ENCODE measurements at regions not wholly inside any gene's neighbourhood (a gene's known extent, or its start where the extent isn't known, plus 50 kb on each side); places are given as distances from the start of the nearest gene placed in this dataset.
"Not testable (repeated sequence)": the region's sequence is repeated elsewhere in the genome, so short reads cannot be mapped to it uniquely, and the experiment has no call there.

- no peak for DNase-seq
These were observed 405.5 kb downstream of the RAP2B start for GRCh38 chr3:153567556-153567955.

DNA sequence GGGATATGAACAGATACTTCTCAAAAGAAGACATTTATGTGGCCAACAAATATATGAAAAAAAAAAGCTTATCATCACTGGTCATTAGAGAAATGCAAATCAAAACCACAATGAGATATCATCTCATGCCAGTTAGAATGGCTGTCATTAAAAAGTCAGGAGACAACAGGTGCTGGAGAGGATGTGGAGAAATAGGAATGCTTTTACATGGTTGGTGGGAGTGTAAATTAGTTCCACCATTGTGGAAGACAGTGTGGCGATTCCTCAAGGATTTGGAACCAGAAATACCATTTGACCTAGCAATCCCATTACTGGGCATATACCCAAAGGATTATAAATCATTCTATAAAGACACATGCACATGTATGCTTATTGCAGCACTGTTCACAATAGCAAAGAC, 408.5 kb downstream of the RAP2B start:
- not testable (repeated sequence) for DNase-seq

- no peak for DNase-seq
These were observed 410.1 kb downstream of the RAP2B start for GRCh38 chr3:153572165-153572564.

- DNase-seq = no peak
These were observed 410.6 kb downstream of the RAP2B start for GRCh38 chr3:153572654-153573053.

DNA sequence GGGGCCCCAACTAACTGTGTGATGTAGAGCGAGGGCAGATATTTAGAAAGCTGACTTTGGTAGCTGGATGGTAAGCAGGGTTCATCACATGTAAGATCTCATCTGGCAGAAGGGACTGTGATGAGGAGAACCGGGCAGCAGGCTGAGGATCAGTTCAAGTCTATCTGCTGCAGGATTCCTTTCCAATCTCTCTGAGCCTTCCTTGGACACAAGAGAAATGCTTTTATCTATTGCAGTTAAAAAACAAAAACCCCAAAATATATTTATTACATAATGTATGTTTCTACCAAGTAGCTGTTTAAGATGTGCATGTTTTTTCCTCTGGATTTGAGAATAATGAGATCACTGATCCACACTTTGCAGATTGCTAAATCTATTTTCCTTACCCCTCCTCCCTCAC, 411.5 kb downstream of the RAP2B start:
- no peak for DNase-seq

DNA sequence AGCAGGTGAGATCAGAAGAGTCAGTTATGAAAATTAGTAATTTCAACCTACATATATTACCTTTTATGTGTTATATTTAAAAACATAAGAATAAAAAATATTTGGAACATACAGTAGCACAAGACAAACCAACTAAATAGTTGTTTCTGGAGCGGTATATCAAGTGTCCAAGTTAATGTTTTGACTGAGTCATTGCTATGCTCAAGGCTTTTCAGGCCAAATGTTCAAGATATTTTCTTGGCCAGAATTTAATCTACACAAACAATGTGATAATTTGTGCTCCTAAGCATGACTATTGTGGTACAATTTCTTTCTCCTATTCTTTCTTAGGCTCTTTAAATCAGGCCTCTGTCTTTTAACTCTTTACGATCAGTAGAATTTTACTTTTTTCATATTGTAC, 412.4 kb downstream of the RAP2B start:
- DNase-seq = no peak

DNA sequence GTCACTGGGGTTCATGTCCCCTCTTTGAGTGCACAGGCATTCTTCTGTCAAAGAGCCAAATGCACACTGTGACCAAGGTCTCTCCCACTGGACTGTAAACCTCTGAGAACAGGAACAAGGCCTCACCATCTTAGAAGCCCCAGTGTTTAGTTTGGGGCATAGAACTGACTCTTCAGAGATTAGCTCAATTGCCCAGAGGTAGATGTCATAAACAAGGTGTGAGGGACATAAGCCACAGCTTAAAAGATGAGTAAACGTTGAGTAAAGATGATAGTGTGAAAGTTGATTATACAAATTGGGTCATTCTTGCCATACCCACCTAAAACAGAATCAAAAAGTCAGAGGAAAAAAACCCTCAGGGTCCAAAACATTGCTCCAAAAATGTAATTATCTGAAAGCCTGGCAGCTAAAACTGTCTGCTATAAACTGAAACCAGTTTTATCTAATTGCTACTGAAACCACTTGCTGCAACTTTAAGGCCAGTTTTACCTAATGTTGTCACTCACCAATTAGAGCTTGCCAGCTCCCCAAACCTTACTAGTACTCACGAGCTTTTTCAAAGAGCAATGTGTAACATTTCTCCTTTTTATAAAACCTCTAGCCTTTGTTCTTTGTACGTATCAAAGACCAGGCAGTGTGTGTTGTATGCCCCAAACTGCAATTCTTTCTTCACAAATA, 415.2 kb downstream of the RAP2B start:
- DNase-seq = no peak

DNA sequence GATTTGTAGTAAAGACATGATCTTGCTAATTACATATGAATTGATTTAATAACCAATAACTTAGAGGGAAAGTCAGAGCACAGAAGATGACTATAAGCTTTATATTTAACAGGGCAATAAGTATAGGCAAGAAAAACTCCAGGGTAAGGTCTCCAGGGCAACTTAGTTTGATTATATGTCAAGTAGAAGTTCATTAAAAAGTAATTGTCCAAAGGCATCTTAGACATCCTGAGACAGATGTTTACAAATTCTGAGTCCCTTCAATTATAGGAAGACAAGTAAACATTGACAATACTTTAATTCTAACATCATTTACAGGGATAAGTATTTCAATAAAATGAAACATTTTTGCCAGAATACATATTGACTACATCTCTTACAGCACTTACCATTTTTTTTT, 416.0 kb downstream of the RAP2B start:
- no peak for DNase-seq

DNA sequence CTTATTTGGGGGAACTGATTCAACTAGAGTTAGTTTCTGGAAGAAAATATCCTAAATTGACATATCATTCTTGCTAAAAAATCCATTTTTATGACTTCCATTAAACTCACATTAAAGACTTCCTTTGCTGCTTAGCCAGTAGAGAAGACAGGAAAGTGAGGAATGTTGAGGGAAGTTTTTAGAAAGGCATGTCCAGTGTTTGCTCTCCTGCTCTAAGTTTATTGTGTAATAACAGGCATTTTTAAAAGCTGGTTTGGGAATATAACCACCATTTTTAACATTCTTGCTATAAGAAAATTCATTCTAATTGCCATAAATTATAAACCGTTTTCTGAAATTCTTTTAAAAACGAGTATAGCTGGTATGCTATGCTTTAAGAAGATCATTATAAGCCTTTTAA, 428.0 kb downstream of the RAP2B start:
- DNase-seq = no peak

DNA sequence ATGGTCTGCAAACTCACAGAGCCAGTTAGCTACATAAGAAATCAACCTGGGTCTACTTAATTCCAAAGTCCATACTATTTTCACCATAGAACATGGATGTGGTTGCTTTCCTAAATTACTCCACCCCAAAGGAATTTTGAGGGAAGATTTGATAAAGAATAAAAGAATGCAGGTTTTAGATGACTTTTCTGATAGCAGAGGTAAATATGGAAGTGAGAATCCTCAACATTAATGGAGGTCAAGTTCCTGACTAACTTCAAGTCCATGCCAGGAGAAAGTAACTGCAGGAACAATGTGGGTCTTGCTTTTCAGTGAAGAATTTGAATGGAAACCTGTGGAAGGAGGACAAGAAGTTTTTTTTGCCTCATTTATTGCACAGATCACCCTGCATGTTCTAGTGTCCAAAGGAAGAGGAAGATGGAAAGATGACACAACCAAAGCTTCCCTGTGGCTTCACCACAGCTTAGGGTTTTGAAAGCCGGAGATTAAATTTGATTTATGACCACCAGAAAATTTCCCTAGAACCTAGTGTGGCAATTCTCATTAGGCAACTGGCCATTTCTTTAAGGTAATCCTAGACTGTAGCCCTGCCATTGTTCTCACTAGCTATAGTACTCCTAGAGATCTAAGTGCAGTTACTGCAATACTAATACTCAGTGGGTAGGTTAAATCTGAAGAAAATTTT, 429.7 kb downstream of the RAP2B start:
- DNase-seq = no peak

DNA sequence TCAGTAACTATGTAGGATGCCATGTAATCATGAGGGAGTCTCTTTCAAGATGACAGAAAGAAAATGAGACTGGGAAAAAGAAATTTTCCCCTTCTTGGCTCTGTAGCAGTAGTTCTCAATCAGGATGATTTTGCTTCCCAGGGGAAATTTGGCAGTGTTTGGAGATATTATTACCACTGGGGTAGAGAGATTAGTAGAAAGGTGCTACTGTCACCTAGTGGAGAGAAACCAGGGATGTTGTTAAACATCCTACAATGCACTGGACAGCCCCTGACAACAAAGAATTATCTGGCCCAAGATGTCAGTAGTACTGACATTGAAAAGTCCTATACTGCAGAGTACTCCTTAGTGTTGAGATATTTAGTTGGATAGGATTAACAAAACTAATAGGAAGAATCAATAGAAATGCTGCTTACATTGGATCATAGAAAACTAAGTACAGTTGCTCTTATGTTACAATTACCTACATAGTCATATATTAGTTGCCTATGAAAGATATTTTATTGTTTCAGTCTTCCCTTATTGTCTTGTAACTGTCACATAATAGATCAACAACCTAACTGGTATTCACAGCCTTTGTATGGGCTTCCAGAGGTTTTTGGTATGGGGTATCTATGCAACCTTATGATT, 433.3 kb downstream of the RAP2B start:
- peak; percentile 22 for DNase-seq

- DNase-seq = no peak
These were observed 434.4 kb downstream of the RAP2B start for GRCh38 chr3:153596401-153596800.

- DNase-seq = no peak
These were observed 437.7 kb downstream of the RAP2B start for GRCh38 chr3:153599685-153600084.

GRCh38 chr3:153600896-153601295, 438.9 kb downstream of the RAP2B start:
- no peak for DNase-seq

DNA sequence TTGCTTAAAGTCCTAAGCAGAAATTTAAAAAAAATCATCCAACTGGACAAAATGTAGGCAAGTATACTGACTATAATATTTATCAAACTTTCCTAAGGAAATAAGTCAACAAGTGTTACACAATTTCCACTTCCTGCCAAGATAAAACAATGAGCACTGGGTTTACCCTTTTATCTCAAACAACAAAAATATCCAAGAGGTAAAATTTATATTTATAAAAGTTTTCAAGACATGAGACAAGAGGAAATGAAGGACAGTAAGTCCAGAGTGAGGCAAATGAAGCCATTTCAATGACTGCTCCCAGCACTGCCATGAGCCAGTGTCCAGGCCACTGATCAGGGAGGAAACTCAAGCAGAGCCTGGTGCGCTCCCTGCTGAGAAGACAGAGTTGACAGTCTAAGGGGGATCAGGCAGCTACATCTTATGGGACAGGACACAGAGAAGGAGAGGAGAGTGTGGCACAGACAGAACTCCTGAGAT, 439.4 kb downstream of the RAP2B start:
- DNase-seq = no peak

- DNase-seq = no peak
These were observed 440.8 kb downstream of the RAP2B start for GRCh38 chr3:153602801-153603200.

DNA sequence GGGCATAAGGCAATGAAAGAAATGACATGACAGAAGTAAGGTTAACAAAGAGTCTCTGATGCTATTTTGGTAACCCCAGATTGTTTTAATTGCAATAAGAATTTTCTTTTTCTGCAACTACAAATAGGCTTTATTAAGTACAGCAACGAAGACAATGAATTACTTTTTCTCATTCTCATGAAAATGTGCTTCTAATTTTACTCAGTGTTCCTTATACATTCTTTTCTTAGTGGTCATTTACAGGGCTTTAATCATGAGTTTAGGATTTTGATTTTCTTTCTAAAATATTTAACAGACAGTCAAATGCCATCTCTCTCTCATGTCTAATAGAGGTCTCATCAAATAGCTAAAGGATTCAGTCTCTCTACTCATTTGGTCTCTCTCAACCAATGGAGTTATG, 452.1 kb downstream of the RAP2B start:
- DNase-seq = no peak

DNA sequence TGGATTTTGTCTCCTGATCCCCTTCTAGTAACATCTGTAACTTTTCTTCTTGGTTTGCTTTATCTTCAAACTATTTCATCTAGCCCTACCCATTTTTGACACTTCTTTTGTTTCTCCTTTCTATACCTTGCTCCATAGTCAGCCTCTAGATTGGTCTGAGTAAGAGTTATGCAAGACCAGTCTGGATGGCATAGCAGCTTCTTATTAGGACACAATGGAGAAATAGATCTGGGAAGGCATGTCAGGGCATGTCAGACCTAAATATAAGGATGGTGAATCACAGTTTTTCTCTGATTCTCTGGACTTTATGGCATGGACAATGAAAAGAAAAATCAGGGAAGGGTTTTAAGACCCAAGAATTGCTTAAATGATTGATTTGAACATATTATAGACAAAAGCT, 452.5 kb downstream of the RAP2B start:
- no peak for DNase-seq

GRCh38 chr3:153615863-153616262, 453.8 kb downstream of the RAP2B start:
- DNase-seq = no peak

DNA sequence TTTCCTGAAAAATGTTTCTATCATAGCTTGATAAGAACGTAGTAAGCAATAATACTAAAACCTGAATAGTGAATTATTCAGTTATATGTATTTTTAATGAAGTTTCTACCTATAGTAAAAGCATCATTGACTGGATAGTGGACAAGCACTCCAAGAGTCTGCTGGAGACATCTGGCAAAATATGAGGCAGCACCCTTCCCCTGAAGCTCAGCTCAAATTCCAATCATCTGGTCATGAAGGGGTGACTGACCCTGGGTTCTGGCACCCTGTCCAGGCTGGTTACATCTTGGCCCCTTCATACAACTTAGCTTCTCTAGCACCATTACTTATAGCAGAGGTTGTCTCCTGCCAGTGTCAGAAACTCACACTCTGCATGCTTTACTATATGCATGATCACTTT, 455.4 kb downstream of the RAP2B start:
- DNase-seq = no peak

DNA sequence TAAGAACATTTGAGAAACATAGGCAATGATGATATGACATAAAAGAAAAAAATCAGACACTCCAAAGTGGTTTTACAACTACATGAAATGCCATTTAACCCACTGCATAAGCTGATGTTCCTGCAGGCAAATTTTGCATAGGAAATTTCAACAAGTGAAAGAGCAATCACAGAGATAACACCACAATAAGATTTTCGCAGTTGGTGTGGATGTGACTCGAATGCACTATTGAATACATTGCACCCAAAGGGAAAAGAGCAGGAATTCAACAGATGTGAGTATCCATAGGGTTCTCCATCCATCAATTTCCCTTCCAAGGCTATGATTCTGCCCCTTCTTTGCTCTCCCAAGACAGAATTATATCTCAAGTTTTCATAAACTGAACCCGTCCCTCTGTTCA, 456.1 kb downstream of the RAP2B start:
- no peak for DNase-seq

- DNase-seq = no peak
These were observed 457.2 kb downstream of the RAP2B start for GRCh38 chr3:153619268-153619667.

DNA sequence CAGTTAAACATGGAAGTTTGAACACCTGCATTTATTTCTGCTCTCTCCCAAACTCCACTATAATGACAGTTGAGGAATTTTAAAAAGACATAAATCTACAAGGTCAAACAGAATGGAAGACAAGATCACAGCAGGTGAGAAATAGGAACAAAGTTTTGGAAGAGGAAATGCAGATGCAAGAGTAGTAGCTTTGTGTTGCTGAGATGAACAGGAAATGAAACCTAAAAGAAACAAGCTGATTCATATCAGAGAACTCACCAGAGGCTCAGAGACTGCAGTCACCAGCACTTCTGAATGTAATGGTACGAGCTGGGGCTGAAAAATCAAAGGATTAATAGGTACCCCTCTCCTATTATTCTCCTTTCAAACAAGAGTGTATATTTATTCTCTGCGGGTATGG, 459.9 kb downstream of the RAP2B start:
- no peak for DNase-seq

DNA sequence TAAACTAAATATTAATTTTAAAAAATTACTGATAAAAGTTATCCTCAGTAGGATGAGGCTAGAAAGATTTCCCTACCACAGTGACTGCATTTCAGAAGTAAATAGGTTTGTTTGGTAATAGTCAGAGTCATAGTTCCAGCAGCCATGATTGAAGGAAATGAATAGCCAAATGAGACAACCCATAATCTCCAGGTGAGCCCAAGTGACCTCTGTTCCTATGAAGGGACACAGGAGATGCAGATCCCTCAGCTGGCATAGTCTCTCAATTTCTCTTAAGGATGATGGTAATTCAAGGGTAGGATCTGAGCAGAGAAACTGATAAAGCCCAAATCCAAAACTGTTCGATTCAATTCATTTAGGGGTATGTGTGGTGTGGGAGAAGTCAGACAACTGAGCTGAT, 461.8 kb downstream of the RAP2B start:
- DNase-seq = no peak
